ENCODE measurements at regions not wholly inside any gene's neighbourhood (a gene's known extent, or its start where the extent isn't known, plus 50 kb on each side); places are given as distances from the start of the nearest gene placed in this dataset.
A peak's percentile ranks its signal among the peaks of the same experiment; 100 is the strongest.

GRCh38 chr14:22478670-22479069 is 110.4 kb downstream of the DAD1 start:
- no peak for DNase-seq

DNA sequence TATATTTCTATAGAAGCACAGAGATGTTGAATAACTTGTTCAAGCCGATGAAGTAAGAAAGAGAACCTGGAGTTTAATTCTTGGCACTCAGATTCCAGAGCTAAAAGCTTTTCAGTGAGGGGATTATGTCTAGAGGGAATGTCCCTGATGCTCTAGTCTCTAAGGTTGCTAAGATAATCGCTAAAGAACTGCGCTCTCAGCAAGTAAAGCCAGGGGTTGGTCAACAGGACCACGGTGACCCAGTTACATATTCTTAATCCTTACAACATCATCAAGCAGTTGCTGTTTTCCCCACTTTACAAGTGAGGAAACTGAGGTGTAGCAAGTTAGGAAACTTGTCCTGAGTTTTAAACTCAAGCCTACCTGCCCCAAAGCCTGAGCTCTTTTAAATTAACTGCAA is 110.8 kb downstream of the DAD1 start:
- no peak for DNase-seq

DNA sequence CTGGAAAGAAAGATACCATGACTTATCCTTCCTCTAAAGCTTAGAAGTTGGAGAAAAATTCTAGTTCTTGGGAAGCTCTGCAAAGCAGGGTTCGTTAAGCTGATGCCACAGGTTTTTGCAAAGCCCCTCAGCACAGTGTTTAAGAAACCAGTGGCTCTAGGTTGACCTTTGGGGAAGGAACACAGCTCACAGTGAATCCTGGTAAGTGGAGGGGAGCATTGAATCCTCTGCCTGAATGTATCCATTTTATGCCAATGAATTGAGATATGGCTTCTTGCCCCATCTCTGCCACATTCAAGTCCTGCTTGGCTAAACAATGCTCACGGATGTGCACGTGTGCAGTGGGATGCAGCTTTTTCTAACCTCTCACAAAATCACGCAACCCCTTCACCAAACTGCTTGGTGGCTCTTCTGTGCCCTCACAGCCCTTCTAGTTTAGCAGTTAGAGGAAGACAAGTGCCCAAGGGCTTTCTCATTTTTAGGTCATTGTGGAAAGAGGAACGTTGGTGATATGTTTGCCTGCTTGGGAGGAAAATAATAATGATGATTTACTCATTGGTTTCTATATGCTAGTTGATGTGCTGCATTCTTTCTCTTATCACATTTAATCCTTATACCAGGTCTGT is 111.3 kb downstream of the DAD1 start:
- DNase-seq, result no peak

GRCh38 chr14:22476887-22477286 is 112.1 kb downstream of the DAD1 start:
- DNase-seq, result no peak

DNA sequence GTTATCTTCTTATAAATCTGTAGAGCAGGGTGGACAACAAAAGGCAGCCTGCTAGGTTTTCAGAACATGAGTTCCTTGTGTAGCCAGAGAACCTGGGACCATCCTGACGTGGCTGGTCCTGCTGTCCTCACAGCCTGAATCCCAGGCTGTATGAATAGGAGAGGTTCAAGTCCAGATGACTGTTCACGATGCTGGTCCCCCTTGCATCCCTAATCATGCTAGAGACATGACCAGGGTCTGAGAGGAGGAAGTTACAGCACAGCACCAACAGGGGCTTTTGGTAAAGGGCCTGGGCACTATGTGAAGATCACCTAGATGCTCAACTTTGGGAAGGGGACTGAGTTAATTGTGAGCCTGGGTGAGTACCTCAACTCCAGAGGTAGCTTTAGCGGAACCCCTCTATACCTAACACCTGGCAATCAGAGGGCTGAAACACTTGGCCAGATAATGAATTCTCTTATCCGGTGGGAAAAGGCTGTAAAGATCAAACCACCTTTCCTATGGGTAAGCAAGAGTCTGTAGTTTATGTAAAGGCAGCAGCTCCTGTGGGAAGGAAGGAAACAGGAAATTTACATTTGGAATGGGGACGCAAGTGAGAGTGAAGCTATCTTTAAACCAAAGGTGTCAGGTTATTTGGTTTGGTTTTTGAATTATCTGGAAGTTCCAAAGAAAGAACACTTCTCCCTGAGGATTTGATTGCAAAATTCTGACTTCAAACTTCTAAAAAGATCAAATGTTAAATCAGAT is 112.8 kb downstream of the DAD1 start:
- DNase-seq, result no peak

DNA sequence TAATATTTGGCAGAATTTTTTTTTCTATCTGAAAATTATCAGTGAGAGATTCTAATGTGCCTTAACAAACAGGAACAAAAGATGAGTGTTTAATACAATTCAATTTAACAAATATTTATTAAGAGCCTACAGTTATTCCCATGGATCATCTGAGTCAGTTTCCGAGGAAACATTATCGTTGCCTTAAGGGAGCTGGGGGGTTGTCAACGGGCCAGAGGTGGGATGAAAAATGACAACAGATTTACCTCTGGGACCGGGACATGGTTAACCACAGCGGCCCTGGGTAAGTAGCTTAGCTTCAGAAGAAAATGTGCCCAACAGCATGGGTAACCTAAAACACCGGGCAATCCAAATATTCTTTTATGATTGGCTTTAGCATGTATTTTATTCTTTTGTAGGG is 113.6 kb downstream of the DAD1 start:
- no peak for DNase-seq

DNA sequence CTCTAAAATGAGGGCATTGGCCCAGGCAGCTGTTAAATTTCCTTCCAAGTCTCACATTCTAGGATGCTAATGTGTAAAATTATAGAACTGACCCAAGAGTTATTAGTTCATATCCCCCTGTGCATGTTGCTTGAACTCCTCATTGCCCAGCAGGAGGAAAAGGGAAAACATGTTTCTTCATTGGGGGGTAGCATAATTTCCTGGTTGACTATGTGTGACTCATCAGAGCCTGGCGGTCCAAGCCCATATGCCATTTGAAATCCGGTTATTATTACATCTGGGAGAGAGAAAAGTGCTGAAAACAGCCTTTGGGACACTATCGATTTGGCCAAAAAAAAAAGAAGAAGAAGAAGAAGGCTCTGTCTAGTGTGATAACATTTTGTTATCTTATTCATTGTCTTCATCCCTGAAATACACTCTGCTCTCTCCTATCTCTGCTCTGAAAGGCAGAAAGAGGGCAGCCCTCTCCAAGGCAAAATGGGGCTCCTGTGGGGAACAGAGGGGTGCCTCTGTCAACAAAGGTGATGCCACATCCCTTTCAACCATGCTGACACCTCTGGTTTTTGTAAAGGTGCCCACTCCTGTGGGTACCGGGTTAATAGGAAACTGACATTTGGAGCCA is 114.2 kb downstream of the DAD1 start:
- DNase-seq, result no peak

- peak in 32 of 51 donors; percentile 5 to 75 (median 21) for DNase-seq
These were observed 115.8 kb downstream of the DAD1 start for GRCh38 chr14:22472935-22473854.

DNA sequence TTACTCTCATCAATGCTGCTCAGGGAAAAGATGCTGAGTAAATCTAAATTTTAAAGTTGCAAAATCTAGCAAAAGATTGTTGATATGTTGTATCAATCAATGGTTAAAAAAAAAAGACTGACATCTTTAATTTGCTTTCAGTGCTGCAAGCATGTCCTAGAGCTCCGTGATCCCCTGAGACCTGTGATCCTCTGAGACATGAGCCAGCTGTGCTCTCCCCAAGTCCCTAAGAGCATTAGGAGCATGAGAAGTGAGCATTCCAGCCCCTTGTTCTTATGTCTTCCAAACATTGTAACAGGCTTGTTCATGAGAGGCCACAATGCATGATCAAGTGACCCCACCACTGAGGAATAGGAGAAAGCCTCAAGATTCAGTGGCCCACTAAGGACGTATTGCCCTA is 116.6 kb downstream of the DAD1 start:
- DNase-seq, result no peak

GRCh38 chr14:22471545-22472121 is 117.4 kb downstream of the DAD1 start:
- DNase-seq, result peak in 26 of 51 donors; percentile 3 to 62 (median 28)

DNA sequence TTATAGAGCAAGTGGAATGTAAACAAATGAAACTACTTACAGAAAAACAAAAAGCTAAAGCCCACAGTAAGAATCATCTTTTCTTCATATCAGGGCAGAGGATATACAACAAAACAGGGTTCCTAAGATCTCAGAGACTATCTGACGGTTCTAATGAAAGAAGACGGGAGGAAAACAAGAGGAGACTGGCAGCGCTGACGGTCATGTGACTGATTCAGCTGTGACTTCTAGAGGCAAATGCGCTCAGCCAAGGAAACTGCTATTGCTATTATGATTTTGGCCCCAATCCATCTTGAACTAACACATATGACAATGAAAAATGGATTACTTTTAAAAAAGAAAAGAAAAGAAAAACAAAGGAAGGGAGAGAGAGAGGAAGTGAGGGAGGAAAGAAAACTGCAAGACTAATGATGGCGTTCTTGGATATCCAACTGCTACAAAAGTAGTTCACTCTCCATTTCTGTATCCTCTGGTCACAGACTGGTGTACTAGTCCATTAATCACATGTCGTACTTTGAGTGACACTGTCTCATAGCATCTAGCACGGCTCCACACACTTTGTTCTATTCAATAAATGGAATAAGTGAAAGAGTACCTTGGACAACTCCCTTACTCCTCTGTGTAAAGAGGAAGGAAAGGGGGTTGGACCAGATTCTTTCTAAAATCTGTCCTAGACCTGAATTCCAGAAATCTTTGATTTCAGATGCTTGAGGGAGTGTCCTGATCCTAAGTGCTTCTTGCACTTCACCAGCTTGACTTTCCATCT is 119.3 kb downstream of the DAD1 start:
- DNase-seq, result peak in 22 of 51 donors; percentile 5 to 96 (median 24)

DNA sequence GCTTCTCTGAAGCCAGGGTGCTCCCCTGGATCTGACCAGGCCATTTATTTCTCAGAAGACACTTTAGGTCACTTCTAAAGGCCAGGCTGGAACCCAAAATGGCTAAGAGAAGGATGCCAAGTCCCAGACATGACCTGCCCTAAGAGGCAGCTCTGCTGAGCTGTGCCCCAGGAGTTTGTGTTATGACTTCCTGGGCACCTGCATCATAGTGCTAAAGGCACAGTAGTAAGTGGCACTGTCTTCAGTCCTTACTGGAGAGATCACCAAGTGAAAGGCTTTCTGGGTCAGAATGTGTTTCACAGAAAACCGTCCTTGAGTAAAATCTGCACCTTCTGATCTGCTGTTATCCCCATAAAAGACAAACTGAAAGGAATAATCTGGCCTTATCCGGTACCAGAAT is 120.2 kb downstream of the DAD1 start:
- no peak for DNase-seq

DNA sequence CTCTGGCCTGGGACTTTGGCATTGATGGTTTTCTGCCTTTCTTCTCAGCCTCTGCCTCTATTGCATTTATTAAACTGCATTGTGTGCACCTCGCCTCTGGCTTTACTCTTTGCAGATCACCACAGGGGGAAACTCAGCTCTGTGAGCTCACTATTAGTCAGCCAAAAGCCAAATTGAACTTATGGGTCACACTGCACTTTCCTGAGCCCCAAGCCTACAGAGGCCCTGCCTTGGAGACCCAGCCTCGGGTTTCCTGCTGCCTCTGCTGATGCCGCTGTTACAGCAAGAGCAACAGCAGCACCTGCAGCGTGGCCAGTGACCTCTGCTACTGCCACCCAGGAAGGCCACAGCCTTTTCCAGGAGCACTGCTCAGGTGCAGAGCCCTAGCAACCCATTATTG is 122.5 kb downstream of the DAD1 start:
- DNase-seq, result no peak

- no peak for DNase-seq
These were observed 123.7 kb downstream of the DAD1 start for GRCh38 chr14:22465201-22465840.

DNA sequence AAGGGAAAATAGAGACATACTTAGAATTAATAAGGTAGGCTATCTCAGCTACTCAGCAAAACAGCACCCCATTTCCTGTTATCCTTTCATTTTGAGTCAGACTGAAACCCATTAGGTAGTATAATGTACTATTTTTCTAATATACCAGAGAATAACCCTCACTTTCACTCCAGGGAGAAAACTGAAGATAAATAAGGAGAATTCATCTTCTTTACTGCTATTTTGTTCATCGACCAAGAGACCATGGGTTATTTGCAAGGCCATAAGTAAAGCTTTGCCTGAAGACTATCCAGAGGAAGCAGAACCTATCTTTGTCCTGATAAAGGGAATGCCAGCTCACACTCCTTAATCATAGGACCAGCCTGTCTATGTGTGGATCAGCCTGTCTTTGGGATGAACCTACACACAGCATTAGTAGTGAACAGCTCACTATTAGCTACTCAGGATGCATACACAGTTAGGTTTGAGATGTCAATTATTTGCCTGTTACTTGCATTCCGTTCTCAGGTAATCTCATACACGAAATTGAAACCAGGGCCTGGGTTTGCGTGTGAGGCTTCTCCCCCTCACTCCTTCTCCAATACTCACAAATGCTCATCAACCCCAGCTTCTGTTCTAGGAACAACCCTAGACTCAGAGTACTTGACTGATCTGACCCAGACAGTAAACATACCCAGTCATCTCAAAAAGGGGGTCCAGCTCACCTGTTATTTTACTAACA is 124.4 kb downstream of the DAD1 start:
- no peak for DNase-seq

DNA sequence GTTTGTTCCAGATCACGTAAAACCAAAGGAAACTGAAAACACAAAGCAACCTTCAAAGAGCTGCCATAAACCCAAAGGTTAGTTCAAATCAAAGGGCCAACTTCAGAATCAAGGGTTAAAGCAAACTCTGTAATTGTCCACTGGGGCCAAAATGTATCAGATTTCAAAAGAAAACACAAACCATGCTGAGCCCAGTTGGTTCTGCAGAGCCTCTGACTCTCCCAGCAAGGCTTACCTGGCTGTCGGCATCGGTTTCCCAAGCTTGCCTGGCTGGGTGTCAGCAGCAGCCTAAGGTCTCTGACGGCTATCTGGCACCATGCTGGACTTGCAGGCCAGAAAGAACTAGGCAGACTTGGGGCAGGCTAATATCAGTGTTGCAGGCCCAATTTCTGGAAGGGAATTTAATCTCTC is 125.3 kb downstream of the DAD1 start:
- no peak for DNase-seq

GRCh38 chr14:22462923-22463322 is 126.1 kb downstream of the DAD1 start:
- no peak for DNase-seq

GRCh38 chr14:22460461-22461195 is 128.4 kb downstream of the DAD1 start:
- no peak for DNase-seq

GRCh38 chr14:22458737-22459136 is 130.3 kb downstream of the DAD1 start:
- DNase-seq, result no peak
